IMR-90 (cell line): ENCODE measurements at regions not wholly inside any gene's neighbourhood (a gene's known extent, or its start where the extent isn't known, plus 50 kb on each side); places are given as distances from the start of the nearest gene placed in this dataset.

ENCODE experiments used
- CTCF ChIP-seq: conservative IDR thresholded peaks from 2 replicates; pipeline ENCODE4 v1.5.1; 2012; ENCODE audit warnings: mild to moderate bottlenecking, low read depth, low read length, improper control_type of control experiment
- MXI1 ChIP-seq: IDR thresholded peaks from 2 replicates; pipeline ENCODE4 v1.6.1; 2012; ENCODE audit warnings: low read depth, mild to moderate bottlenecking, low read length, moderate library complexity, borderline replicate concordance

- TF ChIP-seq CTCF, result no peak
- TF ChIP-seq MXI1, result no peak
Measured at GRCh38 chr5:34467436-34467835, 188.7 kb upstream of the RAI14 start.
